Left lung (tissue), 4 donors: ENCODE measurements at regions not wholly inside any gene's neighbourhood (a gene's known extent, or its start where the extent isn't known, plus 50 kb on each side); places are given as distances from the start of the nearest gene placed in this dataset.
A peak's percentile ranks its signal among the peaks of the same experiment; 100 is the strongest.

ENCODE experiments used
- ATAC-seq: fragments of 200-7000 bp; cut with Tn5 transposase; one replicate; pipeline ENCODE4 v1.9.1; 2020; ENCODE audit warnings: moderate library complexity
- DNase-seq, 4 donors: peaks; one replicate each; pipeline ENCODE4 v3.0.0-alpha.2; 2013 to 2020
- H3K27ac ChIP-seq, 2 donors: fragments of 200-600 bp; sonication (generic) in 1 of 2; one replicate each; pipeline versions ENCODE4 v1.5.0 to v1.8.0; 2020 to 2021
- H3K27me3 ChIP-seq, 2 donors: fragments of 200-600 bp; sonication (generic) in 1 of 2; one replicate each; pipeline versions ENCODE4 v1.5.0 to v1.8.0; 2020 to 2021
- H3K36me3 ChIP-seq, 2 donors: fragments of 200-600 bp; sonication (generic) in 1 of 2; one replicate each; pipeline versions ENCODE4 v1.5.0 to v1.8.0; 2020 to 2021
- H3K4me1 ChIP-seq, 2 donors: fragments of 200-600 bp; one replicate each; pipeline ENCODE4 v1.8.0; 2021
- H3K4me3 ChIP-seq, 2 donors: fragments of 200-600 bp; sonication (generic) in 1 of 2; one replicate each; pipeline versions ENCODE4 v1.5.0 to v1.8.0; 2020 to 2021; ENCODE audit warnings: mild to moderate bottlenecking in 1 of 2
- H3K9me3 ChIP-seq, 2 donors: fragments of 200-600 bp; sonication (generic) in 1 of 2; one replicate each; pipeline versions ENCODE4 v1.5.0 to v1.8.0; 2020 to 2021
- CTCF ChIP-seq, 2 donors: fragments of 200-600 bp; sonication (generic) in 1 of 2; IDR thresholded peaks; one replicate each; pipeline versions ENCODE4 v1.5.0 to v1.8.0; 2021; ENCODE audit warnings: antibody characterized with exemption in 2 of 2
- intact Hi-C, 2 donors: fragments of 100-400 bp; cut with DNase I; formaldehyde crosslinking; loops; one replicate each; pipeline versions ENCODE4 v1.11.2 to v1.14.2; 2022
- donor health status: DM: no; HTN: yes; CAD: no.
- donor health status: DM: no; HTN: no; CAD: no.

- H3K36me3 ChIP-seq = no peaks in the 10 kb centered on the region
- no peak for ATAC-seq
- intact Hi-C loops = no loop called here
Observed at GRCh38 chr5:23629396-23629795, 122.0 kb downstream of the PRDM9 start.

GRCh38 chr5:23631302-23632045 lies 124.1 kb downstream of the PRDM9 start:
- DNase-seq (no peak), ATAC-seq (peak; percentile 12)
- intact Hi-C loops = no loop called here
- H3K4me3 ChIP-seq = no peak overlapping the region
- H3K9me3 ChIP-seq = peaks cover 0 to 7% of the 10 kb centered on the region in 2 donors
- H3K36me3 ChIP-seq = no peaks in the 10 kb centered on the region
- no peaks in the 10 kb centered on the region for H3K4me1 ChIP-seq
- H3K27ac ChIP-seq = no peak overlapping the region
- no peaks in the 10 kb centered on the region for H3K27me3 ChIP-seq
- TF ChIP-seq CTCF (IDR thresholded peaks at IDR 0.05) = no peak

More at GRCh38 chr5:23629396-23629795, 122.0 kb downstream of the PRDM9 start:
- no peaks in the 10 kb centered on the region for H3K4me1 ChIP-seq
- peaks cover 0 to 7% of the 10 kb centered on the region in 2 donors for H3K9me3 ChIP-seq
- H3K4me3 ChIP-seq = no peak overlapping the region
- no peaks in the 10 kb centered on the region for H3K27me3 ChIP-seq
- DNase-seq = no peak
- no peak for TF ChIP-seq CTCF (IDR thresholded peaks at IDR 0.05)
- no peak overlapping the region for H3K27ac ChIP-seq

GRCh38 chr5:23635938-23636337 lies 128.5 kb downstream of the PRDM9 start:
- no peaks in the 10 kb centered on the region for H3K4me1 ChIP-seq
- H3K4me3 ChIP-seq = no peak overlapping the region
- intact Hi-C loops = no loop called here
- peaks cover 0 to 9% of the 10 kb centered on the region in 2 donors for H3K9me3 ChIP-seq
- no peaks in the 10 kb centered on the region for H3K36me3 ChIP-seq
- ATAC-seq (no peak), DNase-seq (no peak)
- TF ChIP-seq CTCF (IDR thresholded peaks at IDR 0.05) = no peak
- no peaks in the 10 kb centered on the region for H3K27me3 ChIP-seq
- H3K27ac ChIP-seq = no peak overlapping the region

- TF ChIP-seq CTCF (IDR thresholded peaks at IDR 0.05) = no peak
- intact Hi-C loops = no loop called here
- H3K4me3 ChIP-seq = no peak overlapping the region
- no peaks in the 10 kb centered on the region for H3K27me3 ChIP-seq
- H3K27ac ChIP-seq = no peak overlapping the region
- H3K9me3 ChIP-seq = peaks cover 0 to 11% of the 10 kb centered on the region in 2 donors
- no peak for ATAC-seq
- H3K36me3 ChIP-seq = no peaks in the 10 kb centered on the region
- H3K4me1 ChIP-seq = no peaks in the 10 kb centered on the region
- no peak for DNase-seq
Observed at GRCh38 chr5:23639326-23639725, 131.9 kb downstream of the PRDM9 start.

GRCh38 chr5:23648656-23649055 lies 141.2 kb downstream of the PRDM9 start:
- DNase-seq (no peak), ATAC-seq (no peak)
- intact Hi-C loops = no loop called here

More at GRCh38 chr5:23648656-23649055, 141.2 kb downstream of the PRDM9 start:
- H3K36me3 ChIP-seq = no peaks in the 10 kb centered on the region
- peaks cover 0 to 4% of the 10 kb centered on the region in 2 donors for H3K9me3 ChIP-seq
- no peak for TF ChIP-seq CTCF (IDR thresholded peaks at IDR 0.05)
- H3K4me3 ChIP-seq = no peak overlapping the region
- H3K27ac ChIP-seq = no peak overlapping the region
- no peaks in the 10 kb centered on the region for H3K4me1 ChIP-seq
- H3K27me3 ChIP-seq = no peaks in the 10 kb centered on the region
